Peyer's patch (tissue), 4 donors: ENCODE measurements at regions not wholly inside any gene's neighbourhood (a gene's known extent, or its start where the extent isn't known, plus 50 kb on each side); places are given as distances from the start of the nearest gene placed in this dataset.

Experiments used
- POLR2A ChIP-seq, 2 donors: fragments of 450-650 bp; IDR thresholded peaks; one replicate each; pipeline ENCODE4 v1.5.1; 2017; ENCODE audit warnings: antibody characterized with exemption in 2 of 2, mild to moderate bottlenecking in 2 of 2, moderate library complexity in 2 of 2
- TF ChIP-seq, protein P1 (sequence below), 6 experiments: fragments of 450-650 bp in 4 of 6; fragments of 200-600 bp in 2 of 6; sonication (generic) in 1 of 6; IDR thresholded peaks; one replicate each; pipeline ENCODE4 v1.5.1; 2017 to 2019; ENCODE audit warnings: antibody characterized with exemption in 6 of 6, mild to moderate bottlenecking in 3 of 6, moderate library complexity in 1 of 6

DNA sequence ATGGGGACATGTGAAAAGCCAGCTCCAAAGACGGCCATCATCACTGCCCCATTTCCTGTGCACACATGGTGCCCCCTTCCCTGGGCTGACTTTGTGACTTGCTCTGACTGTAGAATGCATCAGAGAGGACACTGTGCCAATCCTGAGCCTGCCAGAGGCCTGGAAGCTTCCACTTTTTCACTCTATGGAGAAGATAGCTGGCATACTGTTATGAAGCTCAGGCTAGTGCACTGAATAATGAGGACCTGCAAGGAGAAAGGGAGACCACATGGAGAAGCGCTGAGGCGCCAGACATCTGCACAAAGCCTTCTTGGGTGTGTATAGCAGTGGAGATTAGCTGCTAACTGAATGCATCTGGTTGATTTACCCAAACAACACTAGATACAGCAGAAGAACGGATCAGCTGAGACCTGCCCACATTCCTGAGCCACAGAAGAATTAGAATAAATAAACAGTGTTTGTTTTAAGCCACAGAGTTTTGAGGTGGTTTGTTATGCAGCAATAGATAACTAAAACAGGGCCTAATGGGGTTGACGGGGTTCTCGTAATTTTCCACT is 58.9 kb upstream of the C10orf90 start:
- no peak for TF ChIP-seq POLR2A (IDR thresholded peaks at IDR 0.05)
- TF ChIP-seq, protein P1, sequence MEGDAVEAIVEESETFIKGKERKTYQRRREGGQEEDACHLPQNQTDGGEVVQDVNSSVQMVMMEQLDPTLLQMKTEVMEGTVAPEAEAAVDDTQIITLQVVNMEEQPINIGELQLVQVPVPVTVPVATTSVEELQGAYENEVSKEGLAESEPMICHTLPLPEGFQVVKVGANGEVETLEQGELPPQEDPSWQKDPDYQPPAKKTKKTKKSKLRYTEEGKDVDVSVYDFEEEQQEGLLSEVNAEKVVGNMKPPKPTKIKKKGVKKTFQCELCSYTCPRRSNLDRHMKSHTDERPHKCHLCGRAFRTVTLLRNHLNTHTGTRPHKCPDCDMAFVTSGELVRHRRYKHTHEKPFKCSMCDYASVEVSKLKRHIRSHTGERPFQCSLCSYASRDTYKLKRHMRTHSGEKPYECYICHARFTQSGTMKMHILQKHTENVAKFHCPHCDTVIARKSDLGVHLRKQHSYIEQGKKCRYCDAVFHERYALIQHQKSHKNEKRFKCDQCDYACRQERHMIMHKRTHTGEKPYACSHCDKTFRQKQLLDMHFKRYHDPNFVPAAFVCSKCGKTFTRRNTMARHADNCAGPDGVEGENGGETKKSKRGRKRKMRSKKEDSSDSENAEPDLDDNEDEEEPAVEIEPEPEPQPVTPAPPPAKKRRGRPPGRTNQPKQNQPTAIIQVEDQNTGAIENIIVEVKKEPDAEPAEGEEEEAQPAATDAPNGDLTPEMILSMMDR (IDR thresholded peaks at IDR 0.05): no peak
